Amniotic stem cell (primary cell): ENCODE measurements at regions not wholly inside any gene's neighbourhood (a gene's known extent, or its start where the extent isn't known, plus 50 kb on each side); places are given as distances from the start of the nearest gene placed in this dataset.

ENCODE experiments used
- DNase-seq: peaks from one replicate; lab custom pipeline; 2025; lab: John Stamatoyannopoulos, UW

- DNase-seq: no peak
Observed at GRCh38 chr7:108697254-108697653, 127.6 kb downstream of the DNAJB9 start.

DNA sequence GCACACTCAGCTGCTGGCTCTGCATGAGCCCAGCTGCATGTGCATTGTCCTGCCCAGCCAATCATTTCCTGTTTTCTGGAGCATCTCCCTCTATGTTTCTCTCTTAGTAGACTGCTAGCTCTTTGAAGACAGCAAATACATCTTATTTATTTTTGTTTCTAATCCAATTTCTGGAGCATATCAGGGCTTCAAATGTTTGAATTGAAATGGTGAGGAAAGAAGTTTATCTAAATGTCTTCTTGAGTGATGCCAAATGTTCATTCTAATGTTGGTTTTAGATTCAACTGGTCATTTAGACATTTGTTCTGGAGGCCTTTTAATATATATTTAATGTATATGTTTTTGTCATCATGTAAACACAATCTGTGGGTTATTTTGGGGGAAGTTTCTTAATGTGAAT, 141.9 kb downstream of the DNAJB9 start:
- DNase-seq: no peak

DNA sequence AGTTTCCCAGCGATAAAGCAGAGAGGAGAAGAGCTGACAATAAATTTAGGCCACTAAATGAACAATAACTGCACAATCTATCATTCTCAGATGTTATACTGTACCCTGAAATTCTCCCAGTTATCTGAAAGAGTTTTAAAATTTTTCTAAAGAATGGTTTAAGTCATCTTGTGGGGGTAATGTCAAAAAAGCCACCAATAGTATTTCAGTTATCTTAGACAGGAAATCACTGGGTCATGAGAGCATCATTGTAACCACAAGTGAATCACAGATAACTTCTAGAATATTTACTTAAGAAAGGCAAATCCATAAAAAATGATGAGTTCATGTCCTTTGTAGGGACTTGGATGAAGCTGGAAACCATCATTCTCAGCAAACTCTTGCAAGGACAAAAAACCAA, 147.1 kb downstream of the DNAJB9 start:
- no peak for DNase-seq

DNA sequence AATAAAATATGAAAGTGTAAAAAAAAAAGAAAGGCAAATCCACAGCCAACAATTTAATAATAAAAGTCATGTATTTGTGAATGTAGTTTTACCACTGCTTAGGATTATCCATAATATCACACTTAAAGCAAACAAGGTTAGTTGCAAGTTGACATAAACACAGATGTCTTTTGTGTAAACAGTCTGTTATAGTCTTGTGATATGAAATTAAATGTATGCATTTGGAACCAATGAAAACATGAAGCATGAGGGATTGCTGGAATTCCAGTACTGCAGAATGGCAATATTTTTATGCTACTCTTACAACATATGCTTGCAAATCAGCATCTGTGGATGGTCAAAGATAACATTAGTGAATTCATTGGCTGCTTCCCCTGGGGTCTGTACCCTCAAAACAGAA, 148.1 kb downstream of the DNAJB9 start:
- no peak for DNase-seq

- DNase-seq: no peak
Observed at GRCh38 chr7:108719631-108720030, 150.0 kb downstream of the DNAJB9 start.

DNA sequence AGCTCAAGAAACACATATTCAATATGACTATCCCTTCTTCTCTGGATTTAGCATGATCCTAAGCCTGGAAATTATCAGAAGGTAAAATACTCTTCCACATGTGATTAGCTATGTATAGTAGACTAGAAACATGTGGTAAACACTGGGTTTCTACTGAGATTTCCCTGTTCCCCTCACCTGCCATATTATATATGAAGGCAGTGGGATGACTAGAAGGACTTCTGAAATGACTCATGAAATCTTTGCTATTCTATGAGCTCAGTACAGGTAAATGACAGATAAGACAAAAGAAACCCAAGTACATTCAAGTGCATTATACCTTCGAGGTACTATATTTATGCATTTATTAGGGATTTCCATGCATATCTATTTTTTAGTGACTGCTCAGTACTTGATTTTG, 152.9 kb downstream of the DNAJB9 start:
- DNase-seq: no peak

DNA sequence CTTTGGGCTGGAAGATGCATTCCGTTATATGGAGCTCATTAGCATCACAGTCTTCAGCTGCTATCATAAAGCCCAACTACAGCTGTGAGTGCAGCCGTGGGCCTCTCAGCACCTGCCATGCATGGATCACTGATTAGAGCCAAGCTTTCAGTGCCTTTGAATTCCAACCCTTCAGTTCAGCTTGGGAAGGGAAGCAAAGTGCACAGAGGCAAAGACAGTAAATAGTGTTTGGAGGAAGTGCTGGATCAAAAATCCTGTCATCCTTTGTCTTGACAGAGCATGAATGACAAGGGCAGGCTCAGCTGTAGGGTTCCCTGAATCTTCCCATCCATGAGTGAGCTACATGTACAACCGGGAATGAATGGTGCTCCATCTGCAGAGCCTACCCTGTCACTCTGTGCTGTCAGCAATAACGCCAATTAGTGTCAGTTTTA, 153.7 kb downstream of the DNAJB9 start:
- DNase-seq: no peak

GRCh38 chr7:108724251-108725100, 154.8 kb downstream of the DNAJB9 start:
- DNase-seq: no peak

DNA sequence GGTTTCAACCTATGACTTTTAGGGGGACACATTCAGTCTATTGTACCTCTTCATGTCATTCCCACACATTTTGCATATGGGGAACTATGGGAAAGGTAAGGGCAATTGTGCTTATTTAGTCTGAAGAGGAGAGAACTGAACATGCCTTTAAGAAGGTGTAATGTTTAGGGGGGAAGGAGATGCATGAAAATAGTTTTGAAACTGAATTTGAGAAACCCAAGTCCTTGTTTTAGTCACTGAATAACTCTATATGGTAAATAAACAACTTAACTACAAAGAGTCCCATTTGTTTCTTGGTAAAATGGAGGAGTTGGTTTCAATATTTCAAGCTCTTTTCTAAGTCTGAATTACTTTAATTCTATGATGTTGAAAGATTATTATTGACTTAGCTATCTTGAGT, 166.1 kb downstream of the DNAJB9 start:
- DNase-seq: no peak

DNA sequence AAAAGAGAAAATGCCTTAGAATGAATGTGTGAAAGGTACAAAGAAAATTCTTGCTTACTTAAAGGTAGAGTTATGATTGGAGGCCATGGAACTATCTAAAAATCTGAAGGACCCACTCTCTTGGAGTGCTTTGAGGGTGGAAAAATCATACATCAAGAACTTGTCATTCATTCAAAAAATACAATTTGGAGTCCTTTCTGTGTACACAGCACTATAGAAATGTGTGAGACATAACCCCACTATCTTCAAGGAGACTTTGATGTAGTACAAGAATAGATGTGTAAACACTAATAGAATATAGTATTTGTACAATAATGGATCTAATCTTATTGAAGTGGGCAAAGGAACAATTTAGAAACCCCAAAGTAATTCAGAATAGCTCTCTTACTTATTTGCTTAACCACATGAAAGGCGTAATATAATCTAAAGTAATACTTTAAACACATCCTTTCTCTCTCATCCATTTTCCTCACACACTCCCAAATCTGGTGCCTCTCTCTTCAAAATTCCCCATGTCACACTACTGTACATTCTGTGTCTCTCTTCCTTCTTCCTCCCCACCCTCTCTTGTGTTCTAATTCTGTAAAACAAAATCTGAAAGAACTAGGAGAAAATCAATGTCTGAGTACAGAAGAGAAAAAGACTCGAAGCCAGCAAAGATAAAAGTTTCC, 166.7 kb downstream of the DNAJB9 start:
- DNase-seq: no peak

DNA sequence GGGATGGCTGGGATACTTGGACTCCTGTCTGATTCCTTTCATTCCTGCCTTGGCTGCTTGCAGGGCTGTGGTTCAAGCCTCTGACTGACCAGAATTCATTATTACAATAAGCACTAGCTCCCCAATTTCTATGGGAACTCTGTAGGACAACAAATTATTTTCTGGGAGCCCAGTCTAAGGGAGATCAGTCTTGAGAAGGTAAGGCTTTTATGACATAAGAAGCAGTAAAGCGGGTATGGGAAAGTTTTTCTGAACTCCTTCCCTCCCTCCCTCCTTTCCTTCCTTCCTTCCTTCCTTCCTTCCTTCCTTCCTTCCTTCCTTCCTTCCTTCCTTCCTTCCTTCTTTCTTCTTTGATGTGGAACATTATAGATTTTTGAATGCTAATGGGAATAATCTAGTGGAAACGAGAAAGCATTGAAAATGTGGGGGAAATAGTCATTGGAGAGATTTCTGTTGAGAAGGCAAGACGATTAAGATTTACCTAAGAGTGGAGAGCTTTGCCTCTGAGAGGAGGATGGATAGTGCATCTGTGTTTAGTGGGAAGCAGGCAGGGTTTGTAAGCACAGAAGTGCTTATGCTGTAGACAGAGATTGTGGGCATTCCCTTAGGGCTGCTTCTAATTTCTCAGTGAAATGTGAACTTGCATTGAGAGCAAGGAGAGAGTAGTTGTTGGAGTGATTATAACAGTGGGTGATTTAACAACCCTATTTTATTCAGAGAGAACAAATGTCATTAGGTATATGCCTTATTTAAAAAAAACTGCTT, 201.5 kb downstream of the DNAJB9 start:
- DNase-seq: no peak

GRCh38 chr7:108771853-108772252, 202.2 kb downstream of the DNAJB9 start:
- no peak for DNase-seq

GRCh38 chr7:108777966-108778365, 208.3 kb downstream of the DNAJB9 start:
- DNase-seq: no peak

DNA sequence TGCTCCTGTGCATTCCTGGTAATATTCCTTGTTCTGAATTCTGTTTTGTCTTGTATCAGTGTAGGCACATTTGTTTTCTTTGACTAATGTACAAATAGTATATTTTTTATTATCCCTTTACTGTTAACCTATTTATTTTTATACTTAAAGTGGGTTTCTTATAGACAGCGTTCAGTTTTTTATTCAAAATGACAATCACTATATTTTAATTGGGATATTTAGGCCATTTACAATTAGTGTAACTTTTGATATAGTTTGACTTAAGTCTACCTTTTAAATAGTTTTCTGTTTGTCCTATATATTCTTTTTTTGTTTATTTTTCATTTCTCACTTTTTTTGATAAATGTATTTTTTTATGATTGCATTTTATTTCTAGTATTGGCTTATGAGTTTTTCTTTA, 219.8 kb downstream of the DNAJB9 start:
- no peak for DNase-seq

GRCh38 chr7:108794466-108794865, 224.8 kb downstream of the DNAJB9 start:
- DNase-seq: no peak

DNA sequence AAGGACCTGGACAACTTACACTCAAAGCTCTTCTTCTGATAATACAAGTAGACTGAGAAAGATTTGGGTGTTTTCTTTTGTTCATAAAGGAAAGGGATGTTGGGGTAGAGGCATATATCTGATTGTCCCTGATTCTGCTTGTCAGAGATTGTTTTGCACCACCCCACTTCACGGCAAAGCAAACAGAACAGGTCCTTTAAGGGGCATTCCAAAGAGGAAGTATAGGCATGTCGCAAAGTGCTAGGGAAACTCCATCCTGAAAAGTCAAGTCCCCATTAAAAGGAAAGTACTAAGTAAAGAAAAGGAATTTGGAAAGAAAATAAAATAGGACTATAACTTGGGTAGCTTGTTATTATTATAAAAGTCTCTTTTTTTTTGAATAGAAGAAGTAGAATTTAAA, 233.0 kb downstream of the DNAJB9 start:
- DNase-seq: no peak

- no peak for DNase-seq
Observed at GRCh38 chr7:108805808-108806397, 236.2 kb downstream of the DNAJB9 start.

DNA sequence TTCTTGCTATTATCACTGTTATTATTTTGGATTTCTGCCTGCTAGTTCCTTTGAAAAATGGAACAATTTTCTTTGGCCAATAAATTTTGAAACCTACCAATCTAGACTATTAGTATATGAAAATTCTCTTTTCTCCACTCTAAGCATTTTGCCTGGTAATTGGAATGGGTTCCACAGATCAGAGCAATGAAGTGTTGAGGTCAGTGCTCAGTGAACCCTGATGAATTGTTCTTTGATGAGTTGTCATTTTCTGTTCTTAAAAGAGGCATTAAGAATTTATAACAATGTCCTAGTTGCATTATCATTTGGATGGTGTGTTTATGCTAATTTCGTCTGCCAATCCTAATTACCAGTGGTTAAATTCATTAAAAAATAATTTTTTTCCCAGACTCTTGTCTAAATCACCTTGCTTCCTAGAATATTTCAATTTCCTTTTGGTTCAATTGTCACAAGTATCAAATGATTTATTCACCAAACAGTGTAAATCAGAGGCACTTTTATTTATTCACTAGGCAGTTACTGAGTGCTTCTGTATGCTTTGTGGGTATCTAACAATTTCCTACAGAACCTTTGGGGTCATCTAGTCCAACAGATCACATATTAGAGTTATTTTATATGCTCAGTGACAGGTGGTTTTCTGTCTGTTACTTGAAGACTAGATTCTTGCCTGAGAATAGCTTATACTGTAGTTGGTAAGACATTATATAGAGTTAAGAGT, 239.0 kb downstream of the DNAJB9 start:
- no peak for DNase-seq

DNA sequence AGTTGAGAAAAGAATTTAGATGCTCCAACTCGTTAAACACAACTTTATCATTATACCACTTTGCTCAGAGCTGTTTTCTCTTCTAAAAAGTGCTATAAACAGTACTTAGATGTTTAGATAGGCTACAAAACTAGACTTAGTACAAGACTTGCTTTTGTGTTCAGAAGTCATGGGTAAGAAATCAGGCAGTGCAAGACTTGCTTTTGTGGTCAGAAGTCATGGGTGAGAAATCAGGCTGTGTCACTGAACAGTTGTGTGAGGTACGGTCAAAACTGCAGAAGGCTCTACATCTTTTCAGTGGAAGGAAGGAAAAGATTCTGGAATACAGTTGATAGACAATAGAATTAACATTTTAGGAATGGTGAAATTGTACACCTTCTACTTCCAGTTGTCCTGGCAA, 239.7 kb downstream of the DNAJB9 start:
- DNase-seq: no peak

DNA sequence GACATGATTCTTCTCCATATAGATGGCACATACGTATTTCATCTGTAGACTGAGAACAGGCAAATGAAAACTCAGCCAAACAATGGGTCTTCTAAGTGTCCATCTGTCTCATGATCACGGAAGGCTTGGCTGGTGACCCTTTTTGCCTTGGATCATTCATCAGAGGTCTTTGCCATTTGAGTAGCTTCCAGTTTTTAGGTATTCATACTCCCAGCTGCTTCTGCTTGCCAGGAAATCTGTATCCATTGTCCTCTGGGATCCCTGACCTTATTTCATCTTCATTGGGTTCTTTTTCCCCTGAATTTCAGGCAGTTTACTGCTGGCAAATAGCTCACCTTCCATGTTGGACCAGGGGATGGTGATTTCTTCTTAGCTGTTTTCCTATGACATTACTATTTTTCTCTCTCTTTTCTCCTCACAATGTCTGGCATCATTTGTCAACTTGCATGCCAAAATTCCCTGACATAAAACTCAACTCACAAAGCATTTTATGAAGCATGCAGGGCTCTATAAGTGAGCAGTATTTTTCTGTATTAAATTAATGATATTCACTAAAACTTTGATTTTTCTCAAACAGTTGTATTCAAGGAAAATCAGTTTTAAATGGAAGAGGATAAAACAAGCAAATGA, 241.2 kb downstream of the DNAJB9 start:
- no peak for DNase-seq
